ENCODE measurements at regions not wholly inside any gene's neighbourhood (a gene's known extent, or its start where the extent isn't known, plus 50 kb on each side); places are given as distances from the start of the nearest gene placed in this dataset.

DNA sequence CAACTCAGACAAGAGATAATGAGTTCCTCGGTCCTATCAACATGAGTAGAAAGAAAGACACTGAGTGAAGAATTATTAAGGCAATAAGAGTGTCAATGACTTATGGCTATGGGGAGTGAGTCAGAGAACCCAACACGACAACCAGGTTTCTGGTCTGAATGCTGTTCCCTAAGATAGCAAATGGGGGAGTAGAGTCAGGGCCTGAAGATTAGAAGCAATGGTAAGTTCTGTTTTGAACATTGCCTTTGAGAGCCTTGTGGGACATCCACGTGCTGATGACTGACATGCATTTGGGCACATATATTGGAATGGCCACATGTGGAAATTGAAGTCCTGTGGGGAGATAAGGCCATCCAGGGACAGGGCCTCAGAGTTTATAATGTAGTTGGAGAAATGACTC is 254.4 kb upstream of the TCF21 start:
- no peaks in the 10 kb centered on the region for H3K27me3 Mint-ChIP-seq (ENCODE audit: unreplicated experiment)
- TF ChIP-seq, protein P1, sequence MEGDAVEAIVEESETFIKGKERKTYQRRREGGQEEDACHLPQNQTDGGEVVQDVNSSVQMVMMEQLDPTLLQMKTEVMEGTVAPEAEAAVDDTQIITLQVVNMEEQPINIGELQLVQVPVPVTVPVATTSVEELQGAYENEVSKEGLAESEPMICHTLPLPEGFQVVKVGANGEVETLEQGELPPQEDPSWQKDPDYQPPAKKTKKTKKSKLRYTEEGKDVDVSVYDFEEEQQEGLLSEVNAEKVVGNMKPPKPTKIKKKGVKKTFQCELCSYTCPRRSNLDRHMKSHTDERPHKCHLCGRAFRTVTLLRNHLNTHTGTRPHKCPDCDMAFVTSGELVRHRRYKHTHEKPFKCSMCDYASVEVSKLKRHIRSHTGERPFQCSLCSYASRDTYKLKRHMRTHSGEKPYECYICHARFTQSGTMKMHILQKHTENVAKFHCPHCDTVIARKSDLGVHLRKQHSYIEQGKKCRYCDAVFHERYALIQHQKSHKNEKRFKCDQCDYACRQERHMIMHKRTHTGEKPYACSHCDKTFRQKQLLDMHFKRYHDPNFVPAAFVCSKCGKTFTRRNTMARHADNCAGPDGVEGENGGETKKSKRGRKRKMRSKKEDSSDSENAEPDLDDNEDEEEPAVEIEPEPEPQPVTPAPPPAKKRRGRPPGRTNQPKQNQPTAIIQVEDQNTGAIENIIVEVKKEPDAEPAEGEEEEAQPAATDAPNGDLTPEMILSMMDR (IDR thresholded peaks at IDR 0.05), result no peak
- peaks cover 3% of the 10 kb centered on the region for H3K36me3 Mint-ChIP-seq (ENCODE audit: unreplicated experiment)
- H3K4me1 Mint-ChIP-seq (ENCODE audit: unreplicated experiment), result peaks cover 2% of the 10 kb centered on the region
- H3K27ac Mint-ChIP-seq (ENCODE audit: unreplicated experiment), result no peak overlapping the region
- no peak for DNase-seq (ENCODE audit: extremely low spot score, unreplicated experiment)
- no peak overlapping the region for H3K4me3 Mint-ChIP-seq (ENCODE audit: unreplicated experiment)
- H3K9me3 Mint-ChIP-seq (ENCODE audit: unreplicated experiment), result peaks cover 5% of the 10 kb centered on the region

DNA sequence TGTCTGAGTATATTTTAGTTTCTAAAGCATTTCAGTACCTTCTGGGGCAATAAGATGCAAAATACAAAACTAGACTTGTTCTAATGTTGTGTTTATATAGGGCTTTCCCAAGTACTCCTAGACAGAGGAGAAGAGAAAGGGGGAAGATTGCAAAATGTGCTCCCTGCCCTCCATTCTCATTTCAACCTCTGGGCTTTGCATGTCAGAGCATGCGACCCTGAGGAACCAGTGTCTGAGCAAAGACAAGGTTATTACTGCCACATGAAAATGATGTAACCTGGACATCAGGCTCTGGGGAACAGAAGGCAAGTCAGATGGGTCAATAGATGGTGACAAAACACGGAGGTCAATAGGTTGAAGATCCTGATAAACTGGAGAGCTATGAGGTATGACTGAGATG is 253.5 kb upstream of the TCF21 start:
- no peaks in the 10 kb centered on the region for H3K27me3 Mint-ChIP-seq (ENCODE audit: unreplicated experiment)
- H3K27ac Mint-ChIP-seq (ENCODE audit: unreplicated experiment), result no peak overlapping the region
- TF ChIP-seq, protein P1 (IDR thresholded peaks at IDR 0.05), result no peak
- H3K4me3 Mint-ChIP-seq (ENCODE audit: unreplicated experiment), result no peak overlapping the region
- H3K4me1 Mint-ChIP-seq (ENCODE audit: unreplicated experiment), result peaks cover 2% of the 10 kb centered on the region
- no peak for DNase-seq (ENCODE audit: extremely low spot score, unreplicated experiment)
- H3K9me3 Mint-ChIP-seq (ENCODE audit: unreplicated experiment), result peaks cover 5% of the 10 kb centered on the region
- peaks cover 3% of the 10 kb centered on the region for H3K36me3 Mint-ChIP-seq (ENCODE audit: unreplicated experiment)

DNA sequence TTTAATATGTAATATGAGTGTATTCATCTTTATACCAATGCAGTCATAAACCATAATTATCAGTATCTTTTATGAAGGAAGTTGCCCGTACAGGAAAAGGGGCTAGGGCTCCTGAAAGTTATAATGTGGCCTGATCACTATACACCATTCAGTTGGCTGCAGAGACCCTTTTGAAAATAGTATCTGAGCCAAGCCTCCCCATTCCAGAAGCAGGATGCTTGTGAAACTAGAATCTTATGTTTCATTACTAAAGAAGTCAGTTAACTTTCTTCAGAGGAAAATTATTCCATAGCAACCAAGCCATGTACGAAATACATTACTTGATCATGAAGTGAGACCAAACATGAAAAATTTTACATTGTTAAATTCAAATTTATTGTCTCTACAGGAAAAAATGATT is 251.5 kb upstream of the TCF21 start:
- no peak for DNase-seq (ENCODE audit: extremely low spot score, unreplicated experiment)

DNA sequence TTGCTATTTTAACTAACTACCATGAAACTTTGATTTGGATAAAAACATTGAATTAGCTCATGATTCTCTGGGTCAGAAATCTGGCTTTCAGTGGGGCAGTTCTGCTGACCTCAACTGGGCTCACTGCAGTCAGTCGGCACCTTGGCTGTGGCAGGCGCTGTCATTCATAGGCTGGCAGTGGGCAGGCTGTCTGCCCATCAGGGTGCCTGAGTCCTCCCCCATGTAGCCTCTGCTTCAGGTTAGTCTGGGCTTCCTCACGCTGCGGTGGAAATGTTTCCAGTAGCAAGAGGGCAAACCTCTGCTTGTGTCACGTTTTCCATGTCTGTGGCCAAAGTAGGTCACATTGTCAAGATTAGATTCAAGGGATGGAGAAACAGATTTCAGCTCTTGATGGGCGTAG is 251.0 kb upstream of the TCF21 start:
- no peak for DNase-seq (ENCODE audit: extremely low spot score, unreplicated experiment)
- Mint-ChIP-seq H3K4me1 (ENCODE audit: unreplicated experiment) (no peaks in the 10 kb centered on the region), H3K27me3 (ENCODE audit: unreplicated experiment) (no peaks in the 10 kb centered on the region), H3K27ac (ENCODE audit: unreplicated experiment) (no peak overlapping the region), H3K9me3 (ENCODE audit: unreplicated experiment) (peaks cover 5% of the 10 kb centered on the region), H3K36me3 (ENCODE audit: unreplicated experiment) (peaks cover 3% of the 10 kb centered on the region), H3K4me3 (ENCODE audit: unreplicated experiment) (no peak overlapping the region)
- TF ChIP-seq, protein P1 (IDR thresholded peaks at IDR 0.05), result no peak

More for the DNA sequence above, 251.5 kb upstream of the TCF21 start:
- Mint-ChIP-seq H3K4me3 (ENCODE audit: unreplicated experiment) (no peak overlapping the region), H3K9me3 (ENCODE audit: unreplicated experiment) (peaks cover 5% of the 10 kb centered on the region), H3K4me1 (ENCODE audit: unreplicated experiment) (no peaks in the 10 kb centered on the region), H3K27me3 (ENCODE audit: unreplicated experiment) (no peaks in the 10 kb centered on the region), H3K36me3 (ENCODE audit: unreplicated experiment) (peaks cover 3% of the 10 kb centered on the region), H3K27ac (ENCODE audit: unreplicated experiment) (no peak overlapping the region)
- TF ChIP-seq, protein P1 (IDR thresholded peaks at IDR 0.05), result no peak

DNA sequence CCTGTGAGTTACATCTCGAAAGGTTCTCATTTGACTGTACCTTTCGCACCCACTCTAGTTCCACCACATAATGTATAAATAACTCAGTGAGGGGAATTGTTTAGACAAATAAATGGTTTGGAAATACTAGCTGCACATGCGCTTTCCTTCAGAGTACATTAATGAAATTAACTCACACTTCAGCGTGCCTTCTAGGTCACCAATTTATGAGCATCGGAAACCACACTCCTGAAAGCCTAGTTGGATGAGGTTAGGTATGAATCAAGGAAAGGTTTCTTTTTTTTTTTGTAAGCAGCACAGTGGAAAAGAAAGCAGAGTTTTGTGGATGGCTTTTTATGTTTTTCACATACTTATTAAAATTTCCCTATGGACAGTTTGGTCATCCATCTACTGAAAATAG is 247.8 kb upstream of the TCF21 start:
- H3K9me3 Mint-ChIP-seq (ENCODE audit: unreplicated experiment), result peaks cover 5% of the 10 kb centered on the region
- H3K36me3 Mint-ChIP-seq (ENCODE audit: unreplicated experiment), result peaks cover 3% of the 10 kb centered on the region
- H3K4me1 Mint-ChIP-seq (ENCODE audit: unreplicated experiment), result peaks cover 17% of the 10 kb centered on the region
- DNase-seq (ENCODE audit: extremely low spot score, unreplicated experiment), result no peak
- H3K27me3 Mint-ChIP-seq (ENCODE audit: unreplicated experiment), result no peaks in the 10 kb centered on the region
- H3K27ac Mint-ChIP-seq (ENCODE audit: unreplicated experiment), result no peak overlapping the region
- TF ChIP-seq, protein P1 (IDR thresholded peaks at IDR 0.05), result no peak
- H3K4me3 Mint-ChIP-seq (ENCODE audit: unreplicated experiment), result no peak overlapping the region

All from osteocyte (in vitro differentiated cells).